HepG2 (cell line): ENCODE measurements at regions not wholly inside any gene's neighbourhood (a gene's known extent, or its start where the extent isn't known, plus 50 kb on each side); places are given as distances from the start of the nearest gene placed in this dataset.

Experiments used
- ATAC-seq: fragments of 200-7000 bp; cut with Tn5 transposase; 3 replicates; pipeline ENCODE4 v1.9.1; 2020; ENCODE audit warnings: mild to moderate bottlenecking, moderate library complexity
- BruUV-seq: library from RNA; stranded (reverse); fragments of 400-500 nt; replicated peaks from 2 replicates; lab custom pipeline; 2021; lab: Mats Ljungman, UMichigan
- CTCF ChIA-PET: fragments of 300-600 bp; formaldehyde crosslinking; extraction: SDS; loops from one replicate; lab custom pipeline; 2021; ENCODE audit warnings: low total read pairs, inconsistent platforms, low intra/inter-chr PET ratio; lab: Yijun Ruan, JAX
- POLR2A ChIA-PET: fragments of 350-600 bp; sonication (Branson Sonifier 250); formaldehyde crosslinking; loops from one replicate; lab custom pipeline; 2020; ENCODE audit warnings: antibody characterized with exemption, inconsistent platforms; lab: Yijun Ruan, JAX
- DNase-seq: peaks from one replicate; pipeline ENCODE4 v3.0.0-alpha.2; 2015; ENCODE audit warnings: low spot score
- FAIRE-seq: peaks from 3 replicates; lab custom pipeline; 2011; peaks lifted over from hg19 to GRCh38; lab: Jason Lieb, UNC
- H2AFZ ChIP-seq: one replicate; pipeline ENCODE4 v1.6.1; 2011; ENCODE audit warnings: low read length, inconsistent platforms
- H3K27ac ChIP-seq: fragments of 300-600 bp; 3 replicates; pipeline ENCODE4 v1.8.0; 2011; ENCODE audit warnings: mixed run types, mild to moderate bottlenecking, mixed read lengths, low read length, inconsistent platforms; ENCODE audit not compliant: insufficient read depth; ENCODE audit errors: extremely low read length
- H3K27me3 ChIP-seq, 2 experiments: fragments of 200-600 bp in 1 of 2; 2 replicates in 1 of 2; 3 replicates in 1 of 2; pipeline versions ENCODE4 v1.6.0 to v1.8.0; 2011; ENCODE audit warnings: low read length in 2 of 2, mild to moderate bottlenecking in 2 of 2, moderate library complexity in 2 of 2, inconsistent platforms in 1 of 2; ENCODE audit not compliant: insufficient read depth in 2 of 2, control insufficient read depth in 1 of 2
- H3K36me3 ChIP-seq, 2 experiments: fragments of 200-600 bp in 1 of 2; replicated peaks in 1 of 2; 2 replicates in 1 of 2; 3 replicates in 1 of 2; pipeline versions ENCODE4 v1.5.1 to v1.8.0; 2011; ENCODE audit warnings: low read length in 2 of 2, inconsistent platforms in 1 of 2; ENCODE audit not compliant: insufficient read depth in 2 of 2, control insufficient read depth in 1 of 2
- H3K4me1 ChIP-seq: 2 replicates; pipeline ENCODE4 v1.5.1; 2012; ENCODE audit warnings: low read length, inconsistent platforms; ENCODE audit not compliant: insufficient read depth
- H3K4me2 ChIP-seq: 2 replicates; pipeline ENCODE4 v1.6.0; 2011; ENCODE audit warnings: low read depth, low read length, inconsistent platforms
- H3K4me3 ChIP-seq, 3 experiments: fragments of 200-600 bp in 1 of 3; sonication (generic), shearing (Covaris generic) in 1 of 3; replicated peaks in 1 of 3; 2 replicates each; pipeline ENCODE4 v1.5.1; 2011 to 2016; ENCODE audit warnings: low read length in 3 of 3, inconsistent platforms in 2 of 3, low read depth in 2 of 3, mild to moderate bottlenecking in 2 of 3, control low read depth in 1 of 3, mixed read lengths in 1 of 3; ENCODE audit not compliant: insufficient read depth in 1 of 3
- H3K79me2 ChIP-seq: one replicate; pipeline ENCODE4 v1.6.1; 2011; ENCODE audit warnings: low read length, inconsistent platforms; ENCODE audit not compliant: insufficient read depth
- H3K9ac ChIP-seq: 2 replicates; pipeline ENCODE4 v1.6.0; 2011; ENCODE audit warnings: mild to moderate bottlenecking, low read depth, low read length, inconsistent platforms; ENCODE audit not compliant: insufficient read depth
- H3K9me3 ChIP-seq: 2 replicates; pipeline ENCODE4 v1.5.1; 2012; ENCODE audit warnings: mild to moderate bottlenecking, low read length
- H4K20me1 ChIP-seq: 2 replicates; pipeline ENCODE4 v1.6.0; 2011; ENCODE audit warnings: inconsistent platforms, mild to moderate bottlenecking, low read length, moderate library complexity; ENCODE audit not compliant: insufficient read depth
- ARID3A ChIP-seq: IDR thresholded peaks from 2 replicates; pipeline ENCODE4 v1.6.1; 2012; ENCODE audit warnings: low read depth, low read length, improper control_type of control experiment
- GATAD1 ChIP-seq: IDR thresholded peaks from 2 replicates; pipeline ENCODE4 v1.6.1; 2016; ENCODE audit warnings: missing genetic modification reagents, missing compliant biosample characterization
- KDM3A ChIP-seq: IDR thresholded peaks from 2 replicates; pipeline ENCODE4 v1.6.1; 2018; ENCODE audit warnings: low read depth, missing compliant biosample characterization
- MIER3 ChIP-seq: IDR thresholded peaks from 2 replicates; pipeline ENCODE4 v1.6.1; 2016; ENCODE audit warnings: missing compliant biosample characterization, borderline replicate concordance
- NFKBIZ ChIP-seq: IDR thresholded peaks from 2 replicates; pipeline ENCODE4 v1.6.1; 2018; ENCODE audit warnings: missing genetic modification reagents, missing compliant biosample characterization
- PATZ1 ChIP-seq: sonication (generic); formaldehyde crosslinking; IDR thresholded peaks from 2 replicates; pipeline ENCODE4 v1.4.0; 2020; ENCODE audit warnings: missing genetic modification reagents
- PCBP1 ChIP-seq: fragments of 200-400 bp; formaldehyde crosslinking; IDR thresholded peaks from 2 replicates; pipeline ENCODE4 v1.6.1; 2017; ENCODE audit warnings: mild to moderate bottlenecking, low read depth, low read length, borderline replicate concordance
- ZFP37 ChIP-seq: sonication (generic); formaldehyde crosslinking; IDR thresholded peaks from 2 replicates; pipeline ENCODE4 v1.4.0; 2020; ENCODE audit warnings: missing genetic modification reagents, borderline replicate concordance
- ZNF350 ChIP-seq: sonication (generic); formaldehyde crosslinking; IDR thresholded peaks from 2 replicates; pipeline ENCODE4 v1.4.0; 2020; ENCODE audit warnings: mild to moderate bottlenecking, low read depth, missing genetic modification reagents, borderline replicate concordance
- ZNF883 ChIP-seq: sonication (generic); formaldehyde crosslinking; IDR thresholded peaks from 2 replicates; pipeline ENCODE4 v1.5.1; 2020; ENCODE audit warnings: mild to moderate bottlenecking, missing genetic modification reagents; ENCODE audit errors: not compliant biosample characterization
- WGBS: methylation state at CpG from one replicate; pipeline ENCODE4 v1.1.6; 2017; ENCODE audit warnings: low lambda C conversion rate; 5-methylcytosine and 5-hydroxymethylcytosine counted together
- in situ Hi-C: cut with HindIII; loops from 2 replicates; pipeline ENCODE4 v1.10.0; 2017; ENCODE audit warnings: low pct_unique_long_range_greater_than_20kb; ENCODE audit not compliant: extremely low pct_ligation_motif_present
- intact Hi-C: fragments of 100-400 bp; cut with micrococcal nuclease; formaldehyde crosslinking; loops from one replicate; pipeline ENCODE4 v1.10.0; 2022; ENCODE audit not compliant: unreplicated experiment
- TF ChIP-seq, protein P1 (sequence below): sonication (generic); formaldehyde crosslinking; IDR thresholded peaks from 2 replicates; pipeline ENCODE4 v1.4.0; 2020; ENCODE audit warnings: missing genetic modification reagents, borderline replicate concordance
- TF ChIP-seq, protein P2 (sequence below): sonication (generic); formaldehyde crosslinking; IDR thresholded peaks from 2 replicates; pipeline ENCODE4 v1.4.0; 2020; ENCODE audit warnings: missing genetic modification reagents

DNA sequence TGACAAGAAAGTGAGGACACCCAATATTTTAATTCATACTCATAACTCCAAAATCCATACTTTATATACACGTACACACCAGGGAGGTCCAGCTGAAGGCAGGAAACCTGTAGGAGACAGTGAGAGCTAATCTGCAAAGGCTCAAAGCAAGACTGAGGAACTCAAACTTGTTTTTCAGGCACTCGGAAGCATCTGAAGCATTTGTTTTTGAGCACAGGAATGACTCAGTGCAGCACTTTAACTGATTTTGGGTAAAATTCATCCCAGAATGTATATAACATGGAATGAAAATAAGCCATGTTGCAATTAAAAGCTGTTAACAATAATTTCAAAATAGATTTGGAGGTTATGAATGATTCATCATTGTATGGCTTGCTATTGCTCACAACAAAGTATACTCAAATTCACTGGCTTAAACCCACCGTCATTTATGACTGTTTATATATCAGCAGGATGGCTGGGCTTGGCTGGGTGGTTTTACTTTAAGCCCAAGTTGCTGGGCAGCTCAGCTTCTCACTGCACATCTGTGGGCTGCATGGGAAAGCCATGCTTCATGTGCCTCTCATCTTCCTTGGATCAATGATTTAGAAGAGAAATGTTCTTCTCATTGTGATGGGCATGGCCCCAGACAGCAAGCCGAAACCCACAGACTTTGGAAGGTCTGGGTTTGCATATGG is 177.0 kb downstream of the RFC3 start:
- intact Hi-C loops = no loop called here
- FAIRE-seq (no peak), DNase-seq (no peak), ATAC-seq (no peak)
- ChIA-PET CTCF (no interaction called here), POLR2A (interaction anchor here (1.9 kb wide), 1 partner anchor 16 kb away, joined by 6 read pairs; no protein-coding TSS in a partner anchor)
- TF ChIP-seq PCBP1 (no peak), ZNF350 (no peak), MIER3 (CRISPR knock-in tag) (no peak)
- TF ChIP-seq, protein P1, sequence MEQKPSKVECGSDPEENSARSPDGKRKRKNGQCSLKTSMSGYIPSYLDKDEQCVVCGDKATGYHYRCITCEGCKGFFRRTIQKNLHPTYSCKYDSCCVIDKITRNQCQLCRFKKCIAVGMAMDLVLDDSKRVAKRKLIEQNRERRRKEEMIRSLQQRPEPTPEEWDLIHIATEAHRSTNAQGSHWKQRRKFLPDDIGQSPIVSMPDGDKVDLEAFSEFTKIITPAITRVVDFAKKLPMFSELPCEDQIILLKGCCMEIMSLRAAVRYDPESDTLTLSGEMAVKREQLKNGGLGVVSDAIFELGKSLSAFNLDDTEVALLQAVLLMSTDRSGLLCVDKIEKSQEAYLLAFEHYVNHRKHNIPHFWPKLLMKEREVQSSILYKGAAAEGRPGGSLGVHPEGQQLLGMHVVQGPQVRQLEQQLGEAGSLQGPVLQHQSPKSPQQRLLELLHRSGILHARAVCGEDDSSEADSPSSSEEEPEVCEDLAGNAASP (CRISPR knock-in tag) = no peak
- no peak overlapping the region for H3K9ac ChIP-seq
- no peak overlapping the region for H3K4me3 ChIP-seq
- H3K4me2 ChIP-seq = no peak overlapping the region
- 100% methylated on average over 4 of the region's 4 CpGs for WGBS
- H3K27me3 ChIP-seq = no peaks in the 10 kb centered on the region
- H4K20me1 ChIP-seq = no peaks in the 10 kb centered on the region
- BruUV-seq = no TSS peak
- H3K27ac ChIP-seq = no peak overlapping the region
- no peaks in the 10 kb centered on the region for H3K79me2 ChIP-seq
- no peaks in the 10 kb centered on the region for H3K9me3 ChIP-seq
- H3K4me1 ChIP-seq = peaks cover 19% of the 10 kb centered on the region
- in situ Hi-C loops = no loop called here
- H3K36me3 ChIP-seq = no peaks in the 10 kb centered on the region
- no peak overlapping the region for H2AFZ ChIP-seq

GRCh38 chr13:33996636-33997035 is 178.7 kb downstream of the RFC3 start:
- H3K4me1 ChIP-seq = peaks cover 21% of the 10 kb centered on the region
- no peaks in the 10 kb centered on the region for H3K79me2 ChIP-seq
- ChIA-PET POLR2A (no interaction called here), CTCF (no interaction called here)
- intact Hi-C loops (no loop called here), in situ Hi-C loops (no loop called here)
- H3K4me3 ChIP-seq = no peak overlapping the region
- H3K9ac ChIP-seq = no peak overlapping the region
- no TSS peak for BruUV-seq
- H3K36me3 ChIP-seq = no peaks in the 10 kb centered on the region
- H4K20me1 ChIP-seq = no peaks in the 10 kb centered on the region
- no peak overlapping the region for H3K27ac ChIP-seq
- DNase-seq (no peak), FAIRE-seq (no peak), ATAC-seq (no peak)
- 91% methylated on average over 7 of the region's 7 CpGs for WGBS
- no peaks in the 10 kb centered on the region for H3K9me3 ChIP-seq
- no peak overlapping the region for H2AFZ ChIP-seq
- no peaks in the 10 kb centered on the region for H3K27me3 ChIP-seq
- H3K4me2 ChIP-seq = no peak overlapping the region
- TF ChIP-seq ZNF883 (CRISPR knock-in tag) = no peak
- TF ChIP-seq, protein P2, sequence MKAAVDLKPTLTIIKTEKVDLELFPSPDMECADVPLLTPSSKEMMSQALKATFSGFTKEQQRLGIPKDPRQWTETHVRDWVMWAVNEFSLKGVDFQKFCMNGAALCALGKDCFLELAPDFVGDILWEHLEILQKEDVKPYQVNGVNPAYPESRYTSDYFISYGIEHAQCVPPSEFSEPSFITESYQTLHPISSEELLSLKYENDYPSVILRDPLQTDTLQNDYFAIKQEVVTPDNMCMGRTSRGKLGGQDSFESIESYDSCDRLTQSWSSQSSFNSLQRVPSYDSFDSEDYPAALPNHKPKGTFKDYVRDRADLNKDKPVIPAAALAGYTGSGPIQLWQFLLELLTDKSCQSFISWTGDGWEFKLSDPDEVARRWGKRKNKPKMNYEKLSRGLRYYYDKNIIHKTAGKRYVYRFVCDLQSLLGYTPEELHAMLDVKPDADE (CRISPR knock-in tag) = no peak
- TF ChIP-seq ARID3A = no peak
- no peak for TF ChIP-seq PATZ1 (CRISPR knock-in tag)
- TF ChIP-seq KDM3A = no peak
- no peak for TF ChIP-seq GATAD1
- TF ChIP-seq ZFP37 = no peak
- no peak for TF ChIP-seq NFKBIZ
